CD4-positive, alpha-beta T cell treated with Interferon gamma for 1 hour (primary cell): ENCODE measurements at regions not wholly inside any gene's neighbourhood (a gene's known extent, or its start where the extent isn't known, plus 50 kb on each side); places are given as distances from the start of the nearest gene placed in this dataset.

ENCODE experiments used
- DNase-seq: peaks from one replicate; pipeline ENCODE4 v3.0.0-alpha.2; 2020

GRCh38 chr5:3654515-3654914 is 58.9 kb downstream of the IRX1 start:
- DNase-seq, result no peak

- no peak for DNase-seq
Observed at GRCh38 chr5:3656803-3657202, 61.2 kb downstream of the IRX1 start.

- no peak for DNase-seq
Observed at GRCh38 chr5:3657364-3658022, 61.9 kb downstream of the IRX1 start.

- no peak for DNase-seq
Observed at GRCh38 chr5:3658929-3659328, 63.3 kb downstream of the IRX1 start.

- DNase-seq, result no peak
Observed at GRCh38 chr5:3659907-3660306, 64.3 kb downstream of the IRX1 start.

- DNase-seq, result no peak
Observed at GRCh38 chr5:3660630-3661029, 65.0 kb downstream of the IRX1 start.

- no peak for DNase-seq
Observed at GRCh38 chr5:3661755-3662296, 66.2 kb downstream of the IRX1 start.

- no peak for DNase-seq
Observed at GRCh38 chr5:3662344-3662743, 66.7 kb downstream of the IRX1 start.

GRCh38 chr5:3671337-3671736 is 75.7 kb downstream of the IRX1 start:
- no peak for DNase-seq

- DNase-seq, result no peak
Observed at GRCh38 chr5:3678801-3679200, 83.2 kb downstream of the IRX1 start.

GRCh38 chr5:3680821-3681220 is 85.2 kb downstream of the IRX1 start:
- DNase-seq, result no peak

- DNase-seq, result no peak
Observed at GRCh38 chr5:3684118-3684517, 88.5 kb downstream of the IRX1 start.

GRCh38 chr5:3684771-3685354 is 89.2 kb downstream of the IRX1 start:
- no peak for DNase-seq

- DNase-seq, result no peak
Observed at GRCh38 chr5:3694819-3695218, 99.2 kb downstream of the IRX1 start.

- DNase-seq, result no peak
Observed at GRCh38 chr5:3695818-3696217, 100.2 kb downstream of the IRX1 start.

GRCh38 chr5:3698412-3698811 is 102.8 kb downstream of the IRX1 start:
- no peak for DNase-seq

- no peak for DNase-seq
Observed at GRCh38 chr5:3701694-3702093, 106.1 kb downstream of the IRX1 start.

GRCh38 chr5:3704661-3705060 is 109.0 kb downstream of the IRX1 start:
- no peak for DNase-seq

GRCh38 chr5:3709068-3709716 is 113.6 kb downstream of the IRX1 start:
- no peak for DNase-seq

- DNase-seq, result no peak
Observed at GRCh38 chr5:3709717-3710348, 114.2 kb downstream of the IRX1 start.

GRCh38 chr5:3715062-3715461 is 119.4 kb downstream of the IRX1 start:
- no peak for DNase-seq

- no peak for DNase-seq
Observed at GRCh38 chr5:3729631-3730030, 134.0 kb downstream of the IRX1 start.

- no peak for DNase-seq
Observed at GRCh38 chr5:3734632-3735031, 139.0 kb downstream of the IRX1 start.

GRCh38 chr5:3736466-3736865 is 140.8 kb downstream of the IRX1 start:
- no peak for DNase-seq
